ENCODE measurements at regions not wholly inside any gene's neighbourhood (a gene's known extent, or its start where the extent isn't known, plus 50 kb on each side); places are given as distances from the start of the nearest gene placed in this dataset.
"Not testable (repeated sequence)": the region's sequence is repeated elsewhere in the genome, so short reads cannot be mapped to it uniquely, and the experiment has no call there.

DNA sequence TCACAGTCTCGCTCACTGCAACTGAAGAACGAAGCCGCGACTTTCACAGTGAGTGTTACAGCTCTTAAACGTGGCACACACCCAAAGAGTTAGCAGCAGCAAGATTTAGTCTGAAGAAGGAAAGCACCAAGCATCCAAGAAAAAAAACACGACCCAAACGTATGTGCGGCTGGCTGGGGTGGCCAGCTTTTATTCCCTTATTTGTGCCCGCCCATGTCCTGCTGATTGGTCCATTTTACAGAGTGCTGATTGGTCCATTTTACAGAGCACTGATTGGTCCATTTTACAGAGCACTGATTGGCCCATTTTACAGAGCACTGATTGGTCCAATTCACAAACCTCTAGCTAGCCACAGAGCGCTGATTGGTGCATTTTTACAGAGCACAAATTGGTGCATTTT is 323.0 kb upstream of the ATP10A start:
- not testable (repeated sequence) for DNase-seq (ENCODE audit: low read depth, low spot score)

DNA sequence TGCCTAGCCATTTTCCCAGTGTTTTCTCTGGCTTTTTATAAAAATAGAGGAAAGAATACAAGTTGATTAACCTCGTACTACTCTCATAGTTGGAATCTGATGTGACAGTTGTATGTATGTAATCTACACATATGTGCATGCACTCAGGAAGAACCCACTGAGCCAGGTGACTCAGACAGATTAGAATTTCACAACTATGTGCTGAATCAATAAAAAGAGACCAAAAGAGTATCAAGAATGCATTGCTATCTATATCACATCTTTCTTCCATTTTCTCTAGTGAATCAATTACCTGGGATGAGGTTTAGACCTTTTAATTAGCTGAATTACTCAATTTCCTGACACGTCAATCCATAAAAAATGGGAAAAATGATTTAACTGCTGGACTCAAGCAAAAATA is 319.3 kb upstream of the ATP10A start:
- DNase-seq (ENCODE audit: low read depth, low spot score), result no peak

DNA sequence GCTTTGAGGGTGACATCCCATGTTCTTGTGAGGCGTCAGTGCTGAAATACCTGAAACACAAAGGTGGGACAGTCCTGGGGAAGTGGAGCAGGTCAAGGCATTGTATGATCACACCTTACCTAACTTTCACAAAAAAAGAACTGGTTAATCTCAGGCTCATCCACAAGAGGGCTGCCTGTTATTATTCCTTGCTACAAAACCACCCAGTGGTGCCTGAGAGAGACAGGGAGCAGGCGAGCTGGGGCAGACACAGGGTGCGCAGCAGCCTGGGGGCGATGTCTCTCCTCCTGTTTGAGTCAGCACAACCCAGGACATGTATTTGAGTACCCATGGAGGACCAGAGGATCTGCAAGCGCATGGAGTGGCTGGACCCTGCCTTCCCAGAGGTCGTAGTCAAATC is 316.8 kb upstream of the ATP10A start:
- peak; percentile 79 for DNase-seq (ENCODE audit: low read depth, low spot score)

DNA sequence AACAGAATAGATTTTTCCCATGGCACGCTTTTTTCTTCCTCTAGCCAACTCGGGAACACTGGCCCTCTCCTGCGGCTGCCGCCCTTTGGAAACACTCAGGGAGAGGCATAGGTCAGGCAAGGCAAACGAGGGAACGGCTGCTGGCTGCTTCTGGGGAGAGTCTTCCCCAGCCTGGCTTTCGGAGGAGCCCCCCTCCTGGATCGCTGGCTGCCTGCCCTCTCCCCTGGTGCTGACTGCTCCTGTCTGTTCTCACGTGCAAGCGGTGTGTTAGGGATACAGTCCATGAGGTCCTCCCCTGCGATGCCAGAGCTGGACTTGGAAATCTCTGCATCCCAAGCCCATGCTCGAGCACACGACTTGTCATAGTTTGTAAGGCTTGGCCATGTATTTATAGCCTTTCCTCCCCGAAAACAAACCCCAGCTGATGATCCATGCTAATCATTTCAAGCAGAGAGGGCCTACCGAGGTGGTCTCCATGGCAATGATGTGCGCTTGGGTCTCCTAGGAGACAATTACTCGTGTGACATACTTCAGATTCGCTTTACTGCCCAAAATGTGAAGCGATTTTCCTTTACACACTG is 315.6 kb upstream of the ATP10A start:
- DNase-seq (ENCODE audit: low read depth, low spot score), result no peak

DNA sequence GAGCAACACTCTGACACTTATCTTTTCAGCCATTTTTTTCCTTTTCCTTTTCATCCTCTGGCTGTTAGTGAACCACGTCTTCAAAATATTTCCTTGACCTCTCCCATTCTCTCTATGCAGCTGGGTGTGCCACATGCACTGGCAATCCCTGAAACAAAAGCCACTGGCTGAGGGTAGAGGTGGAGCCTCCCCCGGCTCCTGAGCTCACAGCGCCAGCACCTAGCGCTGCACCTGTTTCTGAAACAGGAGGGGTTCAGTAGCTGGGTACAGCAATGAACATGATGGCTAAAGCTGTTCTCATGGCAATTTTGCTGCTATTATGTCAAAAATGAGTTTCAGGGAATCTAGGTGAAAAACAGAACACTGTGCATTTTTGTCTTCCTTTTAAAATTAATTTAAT is 314.7 kb upstream of the ATP10A start:
- no peak for DNase-seq (ENCODE audit: low read depth, low spot score)

DNA sequence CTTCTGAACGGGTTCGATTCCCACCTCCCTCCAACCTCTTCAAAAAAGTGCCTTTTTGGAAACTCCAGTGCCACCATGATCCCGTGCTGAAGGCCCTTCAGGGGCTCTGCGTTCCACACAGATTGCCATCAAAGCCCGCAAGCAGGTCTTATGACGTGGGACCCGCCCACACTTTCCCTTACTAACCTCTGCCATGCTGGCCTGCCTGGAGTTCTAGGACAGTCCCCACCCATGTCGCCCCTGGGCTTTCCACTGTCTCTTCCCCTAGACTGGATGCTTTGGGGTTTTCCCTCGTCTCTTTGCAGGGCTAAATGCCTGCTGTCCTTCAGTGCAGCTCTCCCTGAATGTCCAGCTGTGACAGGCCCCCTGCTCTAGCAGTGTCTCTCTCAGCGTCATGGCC is 313.7 kb upstream of the ATP10A start:
- DNase-seq (ENCODE audit: low read depth, low spot score), result no peak

DNA sequence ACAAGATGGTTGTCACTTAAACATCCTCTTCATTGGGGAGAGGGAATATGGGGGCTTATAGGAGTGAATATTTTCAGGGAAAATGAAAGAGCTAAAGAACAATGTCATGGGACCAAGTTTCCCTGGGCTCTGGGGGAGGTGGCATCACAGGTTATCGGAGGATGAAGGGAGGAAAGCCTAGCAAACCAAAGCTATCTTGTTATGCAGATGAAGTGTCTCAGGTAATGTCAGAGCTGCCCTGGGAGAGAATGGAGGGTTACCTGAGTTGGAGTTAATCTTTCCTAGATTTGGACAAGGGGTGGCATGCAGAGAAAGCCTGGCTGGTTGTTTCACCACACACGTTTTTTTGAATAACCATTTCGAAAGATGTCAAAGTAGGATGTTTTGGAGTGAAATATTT is 308.1 kb upstream of the ATP10A start:
- DNase-seq (ENCODE audit: low read depth, low spot score), result no peak

DNA sequence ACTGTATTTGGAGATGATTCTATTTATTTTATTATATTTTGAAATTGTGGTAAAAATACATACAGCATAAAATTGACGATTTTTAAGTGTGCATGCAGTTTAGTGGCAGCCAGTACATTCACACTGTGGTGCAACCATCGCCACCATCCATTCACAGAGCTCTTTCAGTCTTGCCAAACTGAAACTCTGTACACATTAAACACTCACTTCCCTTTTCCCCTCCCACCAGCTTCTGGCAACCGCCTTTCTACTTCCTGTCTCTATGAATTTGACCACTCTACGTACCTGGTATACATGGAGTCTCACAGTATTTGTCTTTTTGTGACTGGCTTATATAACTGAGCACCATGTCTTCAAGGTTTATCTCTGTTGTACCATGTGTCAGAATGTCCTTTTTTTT is 303.3 kb upstream of the ATP10A start:
- no peak for DNase-seq (ENCODE audit: low read depth, low spot score)

DNA sequence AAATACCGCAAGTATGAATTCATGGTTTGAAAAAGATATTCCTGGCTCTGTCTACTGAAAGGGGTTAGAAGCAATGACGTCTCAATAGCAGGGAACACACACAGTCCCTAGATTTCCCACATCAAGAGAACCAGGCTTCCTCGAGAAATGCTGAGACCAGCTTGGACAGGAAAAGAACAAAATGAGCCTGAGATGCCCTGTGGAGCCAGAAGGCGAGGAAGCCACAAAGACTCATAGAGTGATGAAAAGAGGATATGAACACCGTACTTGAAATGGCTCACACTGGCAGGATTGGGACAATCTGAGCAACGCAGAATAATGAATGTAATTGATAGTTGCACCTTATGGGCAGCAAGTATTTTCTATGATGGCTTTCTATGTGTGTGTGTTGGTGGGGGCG is 302.4 kb upstream of the ATP10A start:
- no peak for DNase-seq (ENCODE audit: low read depth, low spot score)

DNA sequence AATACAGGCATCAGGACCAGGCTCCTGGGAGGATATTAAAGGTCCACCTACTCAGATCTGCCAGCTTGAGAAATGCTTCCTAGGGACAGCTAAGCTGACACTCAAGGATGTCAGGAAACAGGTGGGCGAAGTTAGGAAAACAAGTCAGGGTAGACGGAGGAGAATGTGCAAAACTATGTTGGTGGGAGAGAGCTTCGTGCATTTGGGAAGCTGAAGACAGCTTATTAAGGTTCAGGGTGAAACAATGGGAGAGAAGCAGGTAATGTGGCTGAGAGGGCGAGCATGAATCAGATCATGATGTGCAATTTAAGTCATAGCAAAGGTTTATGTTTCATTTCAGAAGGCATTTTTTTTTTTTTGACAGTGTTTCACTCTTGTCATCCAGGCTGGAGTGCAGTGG is 297.2 kb upstream of the ATP10A start:
- no peak for DNase-seq (ENCODE audit: low read depth, low spot score)

DNA sequence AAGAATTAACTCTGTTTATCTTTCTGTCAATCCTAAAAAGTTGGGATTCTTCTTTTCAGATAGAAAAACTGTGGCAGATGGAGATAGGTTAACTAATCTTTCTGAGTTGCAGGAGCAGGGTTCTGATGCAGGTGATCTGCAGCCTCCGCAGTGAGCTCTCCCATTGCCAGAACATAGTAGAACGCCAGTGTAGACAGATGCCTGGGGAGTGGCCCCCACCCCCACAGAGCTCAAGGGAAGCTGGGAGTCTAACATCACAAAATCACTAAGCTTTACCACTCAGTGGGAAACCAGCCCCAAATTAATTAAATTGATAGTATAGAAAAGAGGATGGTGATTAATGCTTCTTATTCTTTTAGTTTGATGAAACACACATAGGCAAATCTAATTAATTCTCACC is 295.0 kb upstream of the ATP10A start:
- no peak for DNase-seq (ENCODE audit: low read depth, low spot score)

DNA sequence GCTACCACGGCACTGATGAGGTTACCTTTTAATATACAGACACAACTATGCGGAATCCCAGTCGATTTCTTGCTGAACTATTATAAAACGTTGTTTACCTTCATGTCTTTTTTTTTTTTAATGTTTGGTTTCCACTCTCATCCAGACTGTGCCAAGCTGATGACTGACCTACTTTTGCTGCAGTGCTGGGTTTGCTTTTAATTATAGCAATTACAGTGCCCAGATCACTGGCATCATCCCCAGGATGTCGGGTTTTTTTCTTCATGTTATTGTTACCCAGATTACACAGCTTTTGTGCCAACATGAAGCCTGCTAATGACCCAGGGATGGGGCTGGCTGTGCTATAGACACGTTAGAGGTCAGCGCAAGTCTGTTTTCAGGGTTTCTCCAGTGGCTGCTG is 294.0 kb upstream of the ATP10A start:
- DNase-seq (ENCODE audit: low read depth, low spot score), result no peak

DNA sequence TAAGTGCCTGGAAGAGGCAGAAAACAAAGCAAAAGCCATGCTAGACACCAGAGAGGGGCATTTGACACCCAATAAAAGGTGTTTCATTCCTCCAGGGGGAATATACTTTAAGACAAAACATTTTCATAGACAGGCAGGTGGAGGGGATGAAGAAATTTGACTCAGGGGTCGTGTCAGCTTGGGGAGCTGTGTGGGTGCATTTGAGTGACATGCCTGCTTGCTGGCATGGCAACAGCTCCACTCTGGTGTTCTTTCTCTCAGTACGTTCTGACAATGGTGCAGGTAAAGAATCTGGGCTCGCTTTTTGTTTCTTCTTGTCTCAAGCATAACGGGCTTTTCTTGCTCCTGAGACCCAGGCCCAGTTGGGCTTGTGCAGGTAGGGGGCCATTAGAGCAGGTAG is 292.9 kb upstream of the ATP10A start:
- no peak for DNase-seq (ENCODE audit: low read depth, low spot score)

DNA sequence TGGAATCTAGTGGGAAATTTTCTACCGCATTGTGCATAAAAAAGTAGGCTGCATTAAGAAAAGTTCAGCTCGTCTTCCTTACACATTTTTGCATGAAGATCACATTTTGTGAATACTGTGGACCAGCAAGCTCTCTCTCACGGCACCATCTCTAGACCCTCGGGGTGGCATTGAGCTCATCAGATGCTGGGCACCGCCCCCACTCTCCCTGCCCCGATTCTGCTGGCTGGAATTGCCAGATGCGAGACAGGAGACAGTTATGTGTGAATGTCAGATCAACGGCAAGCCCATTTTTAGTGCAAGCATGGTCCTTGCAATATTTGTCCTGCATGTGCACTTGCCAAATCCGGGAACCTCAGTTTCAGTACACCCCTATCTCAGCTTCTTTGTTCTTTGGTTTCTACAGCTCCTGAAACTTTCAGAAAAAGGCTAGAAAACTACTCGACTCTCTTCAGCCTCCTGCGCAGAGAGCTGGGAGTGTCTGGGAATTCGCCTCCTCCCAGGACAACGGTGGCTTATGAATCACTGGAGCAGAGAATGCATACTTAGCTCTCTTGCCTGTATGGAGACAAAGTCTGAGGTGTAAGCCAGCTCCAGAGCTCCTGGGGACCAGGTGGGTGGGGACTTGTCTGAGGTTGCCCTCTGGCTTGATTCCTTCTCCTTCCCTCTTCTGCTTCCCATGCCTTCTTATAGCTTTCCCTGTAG is 285.2 kb upstream of the ATP10A start:
- no peak for DNase-seq (ENCODE audit: low read depth, low spot score)

DNA sequence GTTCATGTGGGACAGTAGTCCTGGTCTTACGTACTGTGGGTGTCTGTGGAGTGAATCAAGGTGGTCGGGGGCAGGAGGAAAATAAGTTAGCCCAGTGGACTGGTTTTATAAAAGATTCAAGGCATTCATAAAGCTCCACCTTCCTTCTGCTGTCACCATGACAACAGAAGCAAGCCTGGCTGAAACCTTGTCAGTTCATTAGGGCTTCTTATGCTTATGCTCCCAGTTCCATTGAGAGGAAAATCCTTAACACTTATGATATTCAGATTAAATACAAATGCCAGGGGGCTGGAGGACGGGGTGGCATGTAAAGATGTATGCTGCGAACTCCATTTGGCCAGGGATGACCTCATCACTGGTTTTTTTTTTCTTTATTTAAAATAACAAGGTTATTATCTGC is 283.1 kb upstream of the ATP10A start:
- DNase-seq (ENCODE audit: low read depth, low spot score), result no peak

DNA sequence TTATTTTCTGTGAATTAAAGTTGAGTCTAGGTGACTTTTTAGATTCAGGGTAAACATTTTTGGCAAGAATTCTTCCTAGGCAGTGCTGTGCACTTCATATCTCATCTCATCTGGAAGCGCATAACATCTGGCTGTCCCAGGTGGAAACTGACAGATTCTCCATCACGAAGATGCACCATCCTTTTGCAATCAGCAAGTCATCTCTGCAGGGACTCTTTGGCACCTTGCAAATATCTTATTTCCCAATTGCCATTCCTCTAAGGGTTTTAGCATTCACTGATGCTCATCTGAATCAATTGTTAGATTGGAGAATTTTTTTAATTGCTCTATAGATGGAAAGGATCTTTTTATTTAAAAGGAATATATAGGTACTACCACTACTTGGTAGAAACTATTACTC is 282.7 kb upstream of the ATP10A start:
- DNase-seq (ENCODE audit: low read depth, low spot score), result no peak

DNA sequence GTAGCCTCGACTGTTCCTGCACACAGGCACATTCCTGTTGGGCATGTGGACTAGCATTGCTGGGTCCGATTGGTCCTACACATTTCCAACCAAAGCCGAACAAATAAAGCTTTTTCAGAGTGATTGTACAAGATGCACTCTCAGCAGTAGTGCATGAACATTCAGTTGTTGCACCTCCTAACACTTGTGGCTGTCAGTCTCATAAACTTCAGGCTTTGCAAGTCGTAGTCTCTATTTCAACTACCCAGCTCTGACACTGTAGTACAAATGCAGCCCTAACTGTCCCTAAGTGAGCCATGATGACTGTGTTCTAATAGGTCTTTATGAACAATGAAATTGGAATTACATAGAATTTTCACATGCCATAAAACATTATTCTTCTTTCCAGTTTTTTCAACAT is 281.7 kb upstream of the ATP10A start:
- DNase-seq (ENCODE audit: low read depth, low spot score), result no peak

DNA sequence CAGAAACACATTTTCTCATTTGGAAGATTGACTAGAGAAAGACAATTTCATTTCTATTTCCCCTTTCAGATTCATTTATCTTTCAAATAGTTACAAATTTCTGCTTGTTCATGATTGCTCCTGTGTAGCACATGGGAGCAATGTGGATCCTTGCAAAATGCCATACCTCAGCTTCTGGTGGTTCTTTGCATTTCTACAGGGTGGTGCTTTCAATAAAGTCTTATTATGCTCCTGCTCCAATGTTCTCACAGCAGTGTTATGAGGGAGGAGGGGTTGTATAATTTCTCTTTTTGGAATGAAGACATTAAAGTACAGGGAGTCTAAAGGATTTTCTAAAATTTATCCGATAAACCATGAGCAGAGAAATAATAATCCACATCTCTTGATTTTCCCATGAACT is 280.1 kb upstream of the ATP10A start:
- DNase-seq (ENCODE audit: low read depth, low spot score), result no peak

DNA sequence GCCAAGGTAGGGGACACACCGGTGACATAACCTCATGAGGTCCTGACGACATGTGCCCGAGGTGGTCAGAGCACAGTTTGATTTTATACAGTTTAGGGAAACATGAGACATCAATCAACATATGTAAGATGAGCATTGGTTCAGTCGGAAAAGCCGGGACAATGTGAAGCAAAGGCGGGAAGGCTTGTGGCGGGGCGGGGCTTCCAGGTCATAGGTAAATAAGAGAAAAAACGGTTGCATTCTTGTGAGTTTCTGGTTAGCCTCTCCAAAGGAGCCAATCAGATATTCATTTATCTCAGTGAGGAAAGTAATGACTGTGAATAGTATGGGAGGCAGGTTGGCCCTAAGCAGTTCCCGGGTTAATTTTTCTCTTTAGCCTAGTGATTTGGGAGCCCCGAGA is 271.7 kb upstream of the ATP10A start:
- peak; percentile 23 for DNase-seq (ENCODE audit: low read depth, low spot score)

DNA sequence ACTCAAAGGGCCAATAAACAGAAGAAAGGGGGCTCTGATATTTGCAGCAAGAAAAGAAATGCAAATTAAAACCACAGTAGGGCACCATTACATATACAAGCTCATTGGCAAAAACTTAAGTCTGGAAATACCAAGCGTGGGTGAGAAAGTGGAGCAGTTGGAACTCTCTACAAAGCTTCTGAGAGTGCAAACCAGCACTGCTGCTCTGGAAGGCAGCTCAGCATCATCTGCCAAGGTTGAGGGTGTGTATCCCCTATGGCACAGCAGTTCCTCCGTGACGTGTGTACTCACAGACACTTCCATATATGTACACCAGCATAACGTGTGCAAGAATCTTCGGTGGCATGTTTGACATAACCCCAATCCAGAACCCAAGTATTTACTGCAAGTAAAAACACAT is 271.0 kb upstream of the ATP10A start:
- no peak for DNase-seq (ENCODE audit: low read depth, low spot score)

DNA sequence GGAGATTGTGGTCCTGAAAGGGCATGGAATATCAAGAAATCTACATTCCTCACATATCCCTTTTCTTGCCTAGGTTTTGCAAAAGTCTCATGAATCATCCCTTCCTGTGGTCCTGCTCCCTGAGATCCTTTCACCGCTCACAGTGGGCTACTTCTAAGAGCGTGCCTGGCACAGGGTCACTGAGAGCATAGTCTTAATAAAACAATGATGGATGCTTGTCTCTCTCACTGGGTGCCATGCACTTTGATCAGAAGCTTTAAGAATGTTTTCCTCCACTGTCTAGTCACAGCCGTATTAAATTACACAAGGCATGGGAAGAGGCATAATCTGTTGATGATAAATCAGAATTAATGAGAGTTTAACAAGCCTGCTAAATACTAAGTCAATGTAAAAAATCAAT is 269.7 kb upstream of the ATP10A start:
- DNase-seq (ENCODE audit: low read depth, low spot score), result no peak

DNA sequence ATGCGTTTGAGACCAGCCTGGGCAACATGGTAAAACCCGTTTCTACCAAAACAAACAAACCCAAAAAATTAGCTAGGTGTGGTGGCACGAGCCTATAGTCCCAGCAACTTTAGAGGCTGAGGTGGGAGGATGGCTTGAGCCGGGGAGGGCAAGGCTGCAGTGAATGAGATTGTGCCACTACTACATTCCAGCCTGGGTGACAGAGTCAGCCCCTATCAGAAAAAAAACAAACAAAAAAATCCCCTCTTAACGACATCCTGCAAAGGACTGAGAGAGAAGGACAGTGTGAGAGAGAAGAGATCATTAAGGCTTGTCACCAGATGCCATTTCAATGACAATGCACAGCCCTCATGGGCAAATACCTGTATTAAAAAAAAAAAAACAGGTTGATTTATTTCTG is 266.7 kb upstream of the ATP10A start:
- DNase-seq (ENCODE audit: low read depth, low spot score), result peak; percentile 69

DNA sequence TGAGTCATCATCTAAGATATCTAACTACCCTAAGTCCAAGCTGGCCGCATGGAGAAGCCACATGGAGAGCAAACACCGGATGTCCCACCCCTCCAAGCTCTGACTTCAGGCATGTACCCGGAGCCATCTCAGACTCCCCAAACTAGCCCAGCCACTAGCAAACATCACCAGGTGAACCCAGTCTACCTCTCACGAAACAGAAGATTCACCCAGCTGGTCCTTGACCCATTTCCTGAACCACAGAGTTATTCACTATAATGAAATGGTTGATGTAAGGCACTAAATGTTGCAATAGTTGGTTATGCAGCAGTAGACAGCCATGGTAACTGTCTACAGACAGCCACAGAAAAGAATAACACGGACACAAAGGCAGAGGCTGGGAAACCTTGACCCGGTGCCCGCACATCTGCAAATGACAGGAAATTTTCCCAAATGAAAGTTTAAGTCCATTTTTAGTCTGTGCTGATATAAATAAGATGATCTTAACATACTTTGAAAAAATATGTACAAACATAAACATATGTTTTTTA is 265.5 kb upstream of the ATP10A start:
- DNase-seq (ENCODE audit: low read depth, low spot score), result no peak

All from ELF-1 (cell line).